PC-9 (cell line): ENCODE measurements at regions not wholly inside any gene's neighbourhood (a gene's known extent, or its start where the extent isn't known, plus 50 kb on each side); places are given as distances from the start of the nearest gene placed in this dataset.

Source experiments
- BruUV-seq: library from RNA; stranded (reverse); fragments of 400-500 nt; replicated peaks from 2 replicates; lab custom pipeline; 2021; lab: Mats Ljungman, UMichigan
- CTCF ChIA-PET: fragments of 300-600 bp; sonication (Branson Sonifier 250); formaldehyde crosslinking; loops from one replicate; lab custom pipeline; 2022; ENCODE audit warnings: antibody characterized with exemption; lab: Charles Lee
- POLR2A ChIA-PET: fragments of 300-600 bp; sonication (Branson Sonifier 250); formaldehyde crosslinking; loops from one replicate; lab custom pipeline; 2022; ENCODE audit warnings: antibody characterized with exemption; ENCODE audit not compliant: unreplicated experiment; lab: Charles Lee
- DNase-seq, 2 experiments: peaks; one replicate each; pipeline versions ENCODE4 v3.0.0 to v3.0.0-alpha.2; 2015 to 2022; ENCODE audit warnings: mixed read lengths in 1 of 2
- H2AFZ ChIP-seq: fragments of 200-600 bp; sonication (generic); 2 replicates; pipeline ENCODE4 v1.8.1; 2017; ENCODE audit warnings: antibody characterized with exemption
- H3F3A ChIP-seq: fragments of 200-600 bp; sonication (generic); 2 replicates; pipeline ENCODE4 v1.8.1; 2017; ENCODE audit warnings: antibody characterized with exemption, mild to moderate bottlenecking, low read depth; ENCODE audit not compliant: insufficient read depth
- H3K27ac ChIP-seq: fragments of 200-600 bp; sonication (generic); 2 replicates; pipeline ENCODE4 v1.6.1; 2016; ENCODE audit warnings: mixed run types
- H3K27me3 ChIP-seq: fragments of 200-600 bp; sonication (generic); 2 replicates; pipeline ENCODE4 v1.6.1; 2016; ENCODE audit warnings: low read depth, mixed run types; ENCODE audit not compliant: insufficient read depth
- H3K36me3 ChIP-seq: fragments of 200-600 bp; sonication (generic); 2 replicates; pipeline ENCODE4 v1.6.1; 2016; ENCODE audit warnings: low read depth, mixed run types
- H3K4me1 ChIP-seq: fragments of 200-600 bp; sonication (generic); replicated peaks from 2 replicates; pipeline ENCODE4 v1.6.1; 2016; ENCODE audit warnings: mixed run types; ENCODE audit not compliant: insufficient read depth
- H3K4me2 ChIP-seq: fragments of 200-600 bp; sonication (generic); 2 replicates; pipeline ENCODE4 v1.6.1; 2017; ENCODE audit warnings: mixed run types
- H3K4me3 ChIP-seq: fragments of 200-600 bp; sonication (generic); 2 replicates; pipeline ENCODE4 v1.6.1; 2016; ENCODE audit warnings: mixed run types
- H3K79me2 ChIP-seq: fragments of 200-600 bp; sonication (generic); 2 replicates; pipeline ENCODE4 v1.6.1; 2017; ENCODE audit warnings: low read depth, mixed run types
- H3K9me2 ChIP-seq: fragments of 200-600 bp; sonication (generic); 2 replicates; pipeline ENCODE4 v1.8.1; 2017; ENCODE audit warnings: mild to moderate bottlenecking; ENCODE audit not compliant: insufficient read depth
- H3K9me3 ChIP-seq: fragments of 200-600 bp; sonication (generic); 2 replicates; pipeline ENCODE4 v1.8.1; 2016; ENCODE audit warnings: low read depth; ENCODE audit not compliant: insufficient read depth
- H4K20me1 ChIP-seq: fragments of 200-600 bp; sonication (generic); 2 replicates; pipeline ENCODE4 v1.8.1; 2017; ENCODE audit not compliant: insufficient read depth
- CTCF ChIP-seq: fragments of 200-600 bp; sonication (generic); conservative IDR thresholded peaks from 2 replicates; pipeline ENCODE4 v1.6.1; 2017; ENCODE audit warnings: mixed run types, antibody characterized with exemption, mild to moderate bottlenecking, moderate library complexity
- EZH2 ChIP-seq: fragments of 200-600 bp; sonication (generic); IDR thresholded peaks from 2 replicates; pipeline ENCODE4 v1.8.0; 2017; ENCODE audit warnings: antibody characterized with exemption, low read depth
- intact Hi-C: fragments of 100-400 bp; cut with micrococcal nuclease; formaldehyde crosslinking; loops from one replicate; pipeline ENCODE4 v1.10.0; 2022; ENCODE audit not compliant: unreplicated experiment

GRCh38 chr2:206368484-206368883, 74.8 kb upstream of the ADAM23 start:
- no TSS peak for BruUV-seq
- TF ChIP-seq CTCF, result no peak
- TF ChIP-seq EZH2, result no peak
- no peaks in the 10 kb centered on the region for H3K27me3 ChIP-seq
- no peaks in the 10 kb centered on the region for H3F3A ChIP-seq
- ChIA-PET CTCF (no interaction called here), POLR2A (no interaction called here)
- no peaks in the 10 kb centered on the region for H4K20me1 ChIP-seq
- H3K4me3 ChIP-seq, result no peak overlapping the region
- no peak for DNase-seq
- no peak overlapping the region for H3K27ac ChIP-seq
- H3K4me1 ChIP-seq, result no peaks in the 10 kb centered on the region
- H3K79me2 ChIP-seq, result no peaks in the 10 kb centered on the region
- no peak overlapping the region for H2AFZ ChIP-seq
- no peak overlapping the region for H3K4me2 ChIP-seq
- H3K9me3 ChIP-seq, result no peaks in the 10 kb centered on the region
- intact Hi-C loops, result no loop called here
- H3K9me2 ChIP-seq, result no peaks in the 10 kb centered on the region
- H3K36me3 ChIP-seq, result no peaks in the 10 kb centered on the region

- intact Hi-C loops, result no loop called here
- H4K20me1 ChIP-seq, result no peaks in the 10 kb centered on the region
- H3K79me2 ChIP-seq, result no peaks in the 10 kb centered on the region
- no peak overlapping the region for H3K27ac ChIP-seq
- no peaks in the 10 kb centered on the region for H3K9me2 ChIP-seq
- BruUV-seq, result no TSS peak
- H2AFZ ChIP-seq, result no peak overlapping the region
- ChIA-PET POLR2A (no interaction called here), CTCF (no interaction called here)
- TF ChIP-seq EZH2 (no peak), CTCF (no peak)
- no peaks in the 10 kb centered on the region for H3K9me3 ChIP-seq
- no peaks in the 10 kb centered on the region for H3F3A ChIP-seq
- no peaks in the 10 kb centered on the region for H3K4me1 ChIP-seq
- no peaks in the 10 kb centered on the region for H3K36me3 ChIP-seq
- no peaks in the 10 kb centered on the region for H3K27me3 ChIP-seq
- H3K4me3 ChIP-seq, result no peak overlapping the region
- H3K4me2 ChIP-seq, result no peak overlapping the region
- DNase-seq, result no peak
Observed at GRCh38 chr2:206368933-206369569, 74.3 kb upstream of the ADAM23 start.

- CTCF ChIA-PET, result no interaction called here
- no TSS peak for BruUV-seq
- no peak for DNase-seq
- H3K27ac ChIP-seq, result no peak overlapping the region
- no peak overlapping the region for H2AFZ ChIP-seq
- TF ChIP-seq EZH2 (no peak), CTCF (no peak)
- POLR2A ChIA-PET, result no interaction called here
- H3K27me3 ChIP-seq, result no peaks in the 10 kb centered on the region
- no peak overlapping the region for H3K4me2 ChIP-seq
- no peaks in the 10 kb centered on the region for H3K9me2 ChIP-seq
- no peaks in the 10 kb centered on the region for H3K9me3 ChIP-seq
- H4K20me1 ChIP-seq, result no peaks in the 10 kb centered on the region
- no peaks in the 10 kb centered on the region for H3F3A ChIP-seq
- intact Hi-C loops, result no loop called here
- no peak overlapping the region for H3K4me3 ChIP-seq
- no peaks in the 10 kb centered on the region for H3K4me1 ChIP-seq
- no peaks in the 10 kb centered on the region for H3K36me3 ChIP-seq
- no peaks in the 10 kb centered on the region for H3K79me2 ChIP-seq
Observed at GRCh38 chr2:206375956-206376355, 67.4 kb upstream of the ADAM23 start.
